CD4-positive, alpha-beta T cell treated with Interleukin-4 for 1 hour (primary cell): ENCODE measurements at regions not wholly inside any gene's neighbourhood (a gene's known extent, or its start where the extent isn't known, plus 50 kb on each side); places are given as distances from the start of the nearest gene placed in this dataset.
"Not testable (repeated sequence)": the region's sequence is repeated elsewhere in the genome, so short reads cannot be mapped to it uniquely, and the experiment has no call there.

Experiments used
- DNase-seq, 2 donors: peaks; one replicate each; pipeline ENCODE4 v3.0.0-alpha.2; 2020 to 2022

DNA sequence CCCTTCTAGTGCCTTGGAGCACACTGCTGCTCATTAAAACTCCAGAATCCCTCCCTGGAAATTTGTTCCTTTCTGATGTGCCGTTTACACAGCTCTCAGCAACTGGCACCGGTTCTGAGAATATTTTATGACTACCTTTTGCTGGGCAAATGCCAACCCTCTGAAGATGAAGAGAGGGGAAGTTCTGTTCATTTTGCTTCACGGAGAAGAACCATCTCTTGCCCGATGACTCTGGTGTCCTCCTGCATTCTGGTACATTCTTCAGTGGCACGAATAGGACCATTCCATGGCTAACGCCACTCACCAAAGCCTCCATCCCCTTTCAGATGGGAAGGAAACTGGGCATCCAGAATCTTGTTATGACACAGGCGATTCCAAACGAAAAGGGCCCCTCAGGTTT is 96.2 kb upstream of the SIM2 start:
- no peak for DNase-seq

DNA sequence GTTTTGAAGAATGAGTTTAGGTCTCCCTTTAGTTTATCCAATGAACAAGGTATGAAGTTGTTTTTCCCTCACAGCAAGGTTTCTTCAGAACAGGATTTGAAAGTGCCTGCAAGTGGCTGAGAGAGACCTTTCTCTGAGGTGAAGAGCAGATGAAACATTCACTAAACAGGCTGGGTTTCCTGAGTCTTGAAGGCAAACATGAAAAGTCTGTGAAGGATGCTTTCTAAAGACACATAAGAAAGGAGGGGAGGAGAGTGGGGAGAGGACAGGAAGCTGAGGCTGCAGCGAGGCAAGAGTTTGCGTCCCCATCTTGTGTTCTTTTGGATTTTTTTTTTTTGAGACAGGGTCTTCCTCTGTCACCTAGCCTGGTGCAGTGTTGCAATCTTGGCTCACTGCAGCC is 95.7 kb upstream of the SIM2 start:
- peak; percentile 16 to 27 for DNase-seq

DNA sequence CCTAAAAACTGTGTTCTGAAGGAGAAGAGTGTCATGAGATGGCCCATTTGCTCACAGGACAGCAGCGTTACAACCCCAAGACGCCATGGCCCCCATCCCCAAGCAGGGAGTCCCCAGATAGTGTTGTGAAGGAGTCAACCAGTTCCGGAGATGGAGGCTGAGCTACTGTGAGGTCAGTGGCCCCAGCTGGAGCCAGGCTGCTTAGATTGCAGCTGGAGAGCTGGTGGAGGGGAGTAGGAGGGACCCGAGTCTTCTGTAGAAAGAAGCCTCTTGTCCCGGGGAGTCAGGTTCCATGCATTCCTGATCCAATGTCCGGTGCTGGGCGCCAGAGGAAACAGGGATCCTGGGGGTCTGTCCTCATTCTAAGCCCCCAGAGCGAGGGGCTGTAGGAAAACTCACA is 93.5 kb upstream of the SIM2 start:
- no peak for DNase-seq

DNA sequence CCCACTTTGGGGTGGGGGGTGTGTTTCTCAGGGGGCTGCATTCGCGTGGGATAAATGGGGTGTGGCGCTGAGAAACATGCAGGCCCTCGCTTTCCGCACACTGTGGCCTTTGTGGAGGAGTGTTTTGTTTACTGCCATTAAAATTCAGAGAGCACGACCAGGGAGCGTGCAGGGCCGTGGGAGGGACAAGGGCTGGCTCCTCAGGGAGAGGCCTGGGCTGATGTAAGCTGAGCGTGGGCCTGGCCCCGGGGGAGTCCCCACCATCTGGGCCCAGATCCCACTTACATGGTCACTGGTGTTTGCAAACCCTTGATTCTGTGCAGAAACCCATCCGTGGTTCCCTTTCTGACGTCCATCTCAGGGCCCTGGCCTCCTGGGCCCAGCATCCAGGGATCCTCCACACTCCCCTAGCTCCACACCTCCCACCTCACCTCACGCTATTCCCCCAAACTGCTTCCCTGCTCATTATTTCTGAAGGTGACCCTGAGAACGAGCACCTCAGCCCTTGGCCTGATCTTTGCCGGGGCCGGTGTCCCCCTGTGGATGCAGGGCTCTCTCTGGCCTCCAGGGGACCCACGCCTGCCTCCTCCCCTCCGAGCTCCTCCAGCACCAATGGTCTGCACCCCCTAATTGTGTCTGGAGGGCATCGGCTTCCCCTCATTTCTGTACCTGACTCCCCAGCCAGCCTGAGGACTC is 92.5 kb upstream of the SIM2 start:
- no peak for DNase-seq

DNA sequence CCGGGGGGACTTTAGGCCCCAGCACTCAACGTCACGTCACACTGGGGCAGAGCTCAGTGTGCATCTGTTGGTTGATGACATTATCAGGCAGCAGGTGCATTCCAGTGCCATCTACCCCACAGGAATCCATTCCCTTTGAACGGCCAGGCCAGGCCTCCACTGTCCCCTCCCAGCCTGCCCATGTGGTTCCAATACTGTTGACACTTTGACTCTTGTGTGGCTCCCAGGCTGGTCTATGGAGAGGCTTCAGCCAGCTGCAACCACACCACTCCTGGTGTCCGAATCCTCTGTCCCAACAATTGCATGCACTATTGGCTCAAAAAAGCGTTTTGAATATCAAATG is 92.0 kb upstream of the SIM2 start:
- no peak for DNase-seq

DNA sequence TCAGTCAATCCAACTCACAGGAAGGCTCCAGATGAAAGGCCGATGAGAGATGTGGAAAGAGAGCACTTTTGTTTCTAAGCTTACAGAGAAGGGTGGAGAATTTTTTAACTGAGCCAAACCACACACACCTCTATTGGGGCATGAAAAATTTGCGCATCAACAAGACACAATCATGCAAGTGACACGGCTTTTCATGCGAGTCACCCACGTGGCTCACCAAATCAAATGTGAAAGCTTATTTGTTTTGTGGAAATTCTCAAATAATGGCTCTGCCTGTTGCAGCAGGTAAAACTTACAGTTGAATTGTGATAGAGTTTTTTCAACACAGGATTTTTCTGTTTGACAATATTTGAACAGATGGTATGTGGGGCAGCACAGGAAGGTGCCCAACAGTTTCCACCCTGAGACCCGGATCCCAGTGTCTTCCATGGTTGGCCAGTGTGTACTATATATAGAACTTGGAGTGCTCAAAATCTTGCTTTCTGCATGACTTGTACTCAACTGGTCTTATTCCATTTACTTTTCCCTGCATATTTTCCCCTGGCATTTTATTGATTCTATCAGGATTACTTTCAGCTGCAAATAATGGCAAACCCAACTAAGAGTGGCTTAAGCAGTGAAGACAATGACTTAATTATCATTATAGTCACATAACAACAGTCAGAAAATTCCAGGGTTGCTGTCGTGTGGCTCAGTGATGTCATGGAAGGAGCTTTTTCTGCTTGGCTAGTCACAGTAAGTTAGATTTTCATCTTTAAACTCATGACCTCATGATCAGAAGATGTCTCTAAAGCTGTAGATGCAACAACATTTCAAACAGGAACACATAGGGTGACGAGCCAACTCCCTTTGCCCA is 90.6 kb upstream of the SIM2 start:
- no peak for DNase-seq

DNA sequence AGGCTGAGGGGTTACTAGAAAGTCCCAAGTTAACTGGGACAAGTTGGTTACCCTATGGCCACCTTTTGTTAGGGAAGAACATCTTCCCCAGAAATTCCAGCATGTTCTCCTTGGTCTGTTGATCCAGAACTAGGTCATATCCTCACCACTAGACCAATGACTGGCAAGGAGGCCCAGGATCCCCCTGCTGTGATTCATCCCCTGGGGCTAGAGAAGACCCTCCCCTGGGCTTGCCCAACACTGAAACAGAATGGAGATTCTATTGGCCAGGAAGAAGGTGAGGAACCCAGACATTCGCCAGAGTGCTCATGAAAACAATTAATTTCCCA is 90.1 kb upstream of the SIM2 start:
- no peak for DNase-seq

DNA sequence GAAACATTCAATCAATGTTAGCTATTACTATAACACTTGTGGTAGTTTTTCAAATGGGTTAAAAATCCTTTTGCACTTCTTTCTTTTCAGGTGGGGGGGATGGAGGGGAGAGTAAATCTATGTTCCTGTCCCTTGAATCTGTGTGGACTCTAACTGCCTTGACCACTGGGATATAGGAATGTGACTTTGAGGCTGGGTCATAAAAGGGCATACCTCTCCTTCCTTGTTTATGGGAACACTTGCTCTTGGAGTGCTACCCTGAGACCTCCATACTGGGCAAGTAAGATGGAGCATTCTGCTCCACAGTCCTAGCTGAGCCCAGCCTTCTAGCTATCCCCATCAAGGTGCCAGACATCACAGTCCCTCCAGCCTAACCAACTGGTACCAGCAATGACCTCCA is 89.3 kb upstream of the SIM2 start:
- DNase-seq = no peak

DNA sequence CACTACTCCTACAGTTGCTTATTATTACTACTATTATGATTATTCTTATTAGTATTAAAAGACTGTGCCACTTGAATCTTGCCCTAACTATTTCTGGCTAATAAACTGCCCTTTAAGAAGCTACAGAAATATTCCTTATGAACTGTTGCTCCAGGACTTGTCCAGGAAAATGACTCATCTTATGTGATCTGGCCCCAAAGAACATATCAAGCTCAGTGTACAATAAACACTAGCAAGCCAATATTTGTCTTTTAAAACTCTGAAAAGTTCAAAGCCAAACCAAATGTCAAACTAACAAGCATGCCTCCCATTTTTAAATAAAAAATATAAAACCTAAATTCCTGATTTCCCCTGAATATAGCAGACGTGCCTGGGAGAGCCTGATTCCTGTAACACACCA is 88.7 kb upstream of the SIM2 start:
- DNase-seq = no peak

DNA sequence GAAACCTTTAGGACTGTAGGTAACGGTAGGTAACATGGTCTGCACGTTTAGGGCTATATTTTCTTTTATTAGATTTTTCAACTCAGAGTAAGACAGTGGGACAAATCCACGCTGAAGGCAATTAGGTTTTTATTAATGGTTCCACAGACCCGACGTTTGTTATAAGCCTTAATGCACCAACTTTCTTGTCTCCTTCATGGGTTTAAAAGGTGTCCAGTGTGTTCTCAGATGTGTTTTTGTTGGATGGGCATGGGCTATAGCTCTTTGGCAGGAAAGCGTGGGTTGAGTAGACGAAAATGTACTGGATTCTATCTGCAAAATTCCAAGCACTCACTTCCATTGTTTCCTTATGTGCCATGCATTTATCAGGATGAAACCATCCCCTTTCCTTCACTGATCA is 88.0 kb upstream of the SIM2 start:
- no peak for DNase-seq

DNA sequence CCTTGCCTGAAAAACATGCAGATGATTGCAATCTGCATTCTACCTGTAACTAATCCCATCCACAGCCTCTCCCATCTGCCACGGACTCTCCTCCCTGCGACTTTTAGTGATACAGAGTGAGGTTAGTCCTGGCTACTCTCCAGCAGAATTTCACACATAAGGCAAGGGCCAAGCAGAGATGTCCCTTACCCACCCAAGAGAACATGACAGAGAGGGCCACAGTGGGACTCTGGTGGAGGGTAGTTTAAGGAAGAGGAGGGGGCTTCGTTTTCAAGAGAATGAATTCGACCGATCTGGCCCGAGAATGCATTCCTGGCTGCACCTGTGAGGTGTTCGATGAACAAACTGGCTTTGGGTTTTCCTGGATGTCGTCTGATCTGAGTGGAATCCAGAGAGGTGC is 87.5 kb upstream of the SIM2 start:
- DNase-seq = no peak

DNA sequence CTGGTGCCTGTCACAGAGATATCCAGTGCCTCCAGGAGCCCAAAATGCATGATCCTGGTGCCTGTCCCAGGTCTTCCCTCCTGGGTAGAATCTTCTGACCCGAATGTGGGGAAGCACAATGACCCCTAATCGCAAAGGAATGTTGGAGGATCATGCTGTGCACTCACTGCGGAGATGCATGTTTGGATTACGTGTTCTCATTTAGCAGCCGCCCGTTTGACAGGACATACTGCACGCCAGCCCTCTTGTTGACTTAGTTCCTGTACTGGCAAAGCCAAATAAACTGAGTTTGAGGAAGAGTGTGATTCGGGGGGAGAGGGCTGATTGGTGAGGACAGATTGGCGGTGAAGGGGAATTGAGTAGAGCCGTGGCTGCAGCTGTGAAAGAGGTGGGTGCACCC is 85.9 kb upstream of the SIM2 start:
- no peak for DNase-seq

DNA sequence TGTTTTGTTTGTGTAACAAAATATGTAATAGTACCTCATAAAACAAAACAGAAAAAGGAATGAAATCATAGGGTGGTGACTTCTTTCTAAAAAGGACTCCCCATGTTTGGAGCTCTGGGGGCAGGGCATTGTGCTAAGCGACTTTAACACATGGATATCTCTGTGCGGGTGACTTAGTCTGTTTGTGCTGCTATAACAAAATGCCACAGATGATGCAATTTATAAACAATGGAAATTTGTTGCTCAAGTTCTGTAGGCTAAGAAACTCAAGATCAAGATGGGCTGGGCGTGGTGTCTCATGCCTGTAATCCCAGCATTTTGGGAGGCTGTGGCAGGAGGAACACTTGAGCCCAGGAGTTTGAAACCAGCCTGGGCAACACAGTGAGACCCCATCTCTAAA is 85.4 kb upstream of the SIM2 start:
- DNase-seq = no peak

DNA sequence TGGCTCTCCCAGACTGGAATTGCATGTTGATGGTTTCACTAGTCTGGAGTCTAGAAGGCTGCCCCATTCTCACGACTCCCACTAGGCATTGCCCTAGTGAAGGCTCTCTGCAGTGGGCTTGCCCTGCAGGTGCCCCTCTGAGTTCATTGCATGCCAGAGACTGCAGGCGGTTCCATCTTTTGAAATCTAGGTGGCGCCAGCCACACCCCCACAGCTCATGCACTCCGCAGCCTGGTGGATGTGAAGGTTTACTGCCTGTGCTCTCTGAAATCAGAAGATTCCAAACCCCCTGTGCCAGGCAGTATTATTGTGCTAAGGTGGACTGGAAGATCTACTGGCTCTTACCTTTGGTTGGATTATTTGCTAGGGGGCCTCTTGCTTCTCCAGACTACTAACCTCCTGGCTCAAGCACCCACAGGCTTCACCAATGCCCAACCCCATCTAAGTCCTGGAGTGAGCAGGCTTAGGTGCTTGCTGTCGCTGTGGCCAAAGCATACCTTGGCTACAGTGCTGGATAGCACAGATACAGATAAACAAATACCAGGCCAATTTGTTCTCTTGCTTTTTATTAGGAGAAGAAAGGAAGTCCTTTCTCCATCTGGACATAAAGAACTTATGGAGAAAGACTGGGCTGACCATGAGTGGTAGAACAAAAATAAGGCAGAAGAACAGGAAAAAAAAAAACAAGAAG is 83.5 kb upstream of the SIM2 start:
- no peak for DNase-seq

DNA sequence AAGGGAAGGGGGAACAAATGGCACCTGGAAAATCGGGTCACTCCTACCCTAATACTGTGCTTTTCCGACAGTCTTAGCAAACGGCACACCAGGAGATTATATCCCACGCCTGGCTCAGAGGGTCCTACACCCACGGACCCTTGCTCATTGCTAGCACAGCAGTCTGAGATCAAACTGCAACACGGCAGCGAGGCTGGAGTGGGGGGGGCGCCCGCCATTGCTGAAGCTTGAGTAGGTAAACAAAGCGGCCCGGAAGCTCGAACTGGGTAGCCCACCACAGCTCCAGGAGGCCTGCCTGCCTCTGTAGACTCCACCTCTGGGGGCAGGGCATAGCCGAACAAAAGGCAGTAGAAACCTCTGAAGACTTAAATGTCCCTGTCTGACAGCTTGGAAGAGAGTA is 82.1 kb upstream of the SIM2 start:
- DNase-seq = not testable (repeated sequence)

DNA sequence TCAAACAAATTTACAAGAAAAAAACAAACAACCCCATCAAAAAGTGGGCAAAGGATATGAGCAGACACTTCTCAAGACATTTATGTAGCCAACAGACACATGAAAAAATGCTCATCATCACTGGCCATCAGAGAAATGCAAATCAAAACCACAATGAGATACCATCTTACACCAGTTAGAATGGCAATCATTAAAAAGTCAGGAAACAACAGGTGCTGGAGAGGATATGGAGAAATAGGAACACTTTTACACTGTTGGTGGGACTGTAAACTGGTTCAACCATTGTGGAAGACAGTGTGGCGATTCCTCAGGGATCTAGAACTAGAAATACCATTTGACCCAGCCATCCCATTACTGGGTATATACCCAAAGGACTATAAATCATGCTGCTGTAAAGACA is 77.1 kb upstream of the SIM2 start:
- not testable (repeated sequence) for DNase-seq

DNA sequence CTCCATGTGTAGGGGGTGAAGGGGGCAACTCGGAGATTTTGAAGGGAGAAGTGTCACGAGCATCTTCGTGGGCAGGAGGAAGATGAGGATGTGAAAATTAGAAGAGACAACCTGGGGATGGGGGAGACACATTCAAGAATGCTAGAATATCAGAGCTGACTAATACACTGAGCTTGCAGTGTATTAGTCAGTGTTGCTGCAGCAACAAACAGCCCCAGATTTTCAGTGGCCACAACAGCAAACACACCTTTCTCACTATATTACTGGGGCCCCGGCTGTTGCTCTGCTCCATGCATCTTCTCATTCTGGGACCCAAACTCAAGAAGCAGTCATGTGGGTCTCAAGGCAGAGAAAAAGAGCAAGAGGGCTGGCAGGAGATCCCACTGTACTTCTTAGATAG is 74.8 kb upstream of the SIM2 start:
- no peak for DNase-seq

DNA sequence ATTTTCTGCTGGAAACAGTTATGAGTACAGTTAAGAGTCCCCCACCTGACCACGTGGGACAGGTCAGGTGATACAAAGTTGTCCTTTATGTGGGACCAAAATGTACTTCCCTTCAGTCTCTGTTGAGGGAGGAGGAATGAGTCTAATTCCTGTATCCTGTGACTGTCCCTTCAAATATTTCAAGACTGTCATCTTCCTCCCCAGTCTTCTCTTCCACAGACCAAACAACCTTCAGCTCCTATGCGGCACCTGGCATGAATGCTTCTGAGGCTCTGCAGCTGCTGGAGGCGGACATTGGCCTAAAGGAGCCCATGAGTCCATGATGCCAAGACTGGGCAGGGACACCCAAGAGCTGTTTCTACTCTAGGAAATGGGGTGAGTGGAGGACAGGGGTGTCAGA is 72.1 kb upstream of the SIM2 start:
- DNase-seq = no peak

DNA sequence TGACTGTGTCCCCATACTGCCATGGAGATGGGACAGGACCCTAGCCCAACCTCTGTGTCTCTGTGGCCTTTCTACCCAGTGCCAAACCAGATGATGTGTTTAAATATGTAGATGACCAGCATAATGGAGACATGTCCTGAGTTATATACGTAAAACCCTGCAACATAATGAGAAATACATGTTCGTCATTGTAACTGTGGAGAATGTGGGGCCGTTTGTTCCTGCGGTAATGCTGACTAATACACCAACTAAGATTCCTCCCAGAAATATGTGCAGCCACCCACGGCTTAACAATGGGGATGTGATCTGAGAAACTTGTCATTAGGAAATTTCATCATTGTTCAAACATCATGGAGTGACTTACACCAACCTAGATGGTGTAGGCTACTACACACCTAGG is 71.7 kb upstream of the SIM2 start:
- no peak for DNase-seq

DNA sequence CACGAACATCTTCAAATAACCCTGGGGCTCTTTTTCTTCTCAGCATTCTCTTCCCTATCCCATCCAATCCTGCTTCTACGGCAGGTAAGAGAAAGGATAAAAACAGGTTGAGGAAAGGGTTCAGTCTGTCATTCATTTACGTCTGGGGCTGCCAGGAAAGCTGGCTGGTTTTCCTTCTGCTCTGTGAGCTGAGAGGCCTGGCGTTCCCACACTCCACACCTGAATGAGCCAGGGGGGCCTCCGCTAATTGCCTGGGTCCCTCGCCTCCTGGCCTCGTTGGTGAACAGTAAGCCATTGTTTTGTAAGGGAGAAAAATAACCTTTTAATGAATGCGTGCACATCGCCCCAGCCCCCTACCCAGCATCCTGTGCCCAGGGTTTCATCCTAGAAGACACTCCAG is 70.8 kb upstream of the SIM2 start:
- DNase-seq = no peak

DNA sequence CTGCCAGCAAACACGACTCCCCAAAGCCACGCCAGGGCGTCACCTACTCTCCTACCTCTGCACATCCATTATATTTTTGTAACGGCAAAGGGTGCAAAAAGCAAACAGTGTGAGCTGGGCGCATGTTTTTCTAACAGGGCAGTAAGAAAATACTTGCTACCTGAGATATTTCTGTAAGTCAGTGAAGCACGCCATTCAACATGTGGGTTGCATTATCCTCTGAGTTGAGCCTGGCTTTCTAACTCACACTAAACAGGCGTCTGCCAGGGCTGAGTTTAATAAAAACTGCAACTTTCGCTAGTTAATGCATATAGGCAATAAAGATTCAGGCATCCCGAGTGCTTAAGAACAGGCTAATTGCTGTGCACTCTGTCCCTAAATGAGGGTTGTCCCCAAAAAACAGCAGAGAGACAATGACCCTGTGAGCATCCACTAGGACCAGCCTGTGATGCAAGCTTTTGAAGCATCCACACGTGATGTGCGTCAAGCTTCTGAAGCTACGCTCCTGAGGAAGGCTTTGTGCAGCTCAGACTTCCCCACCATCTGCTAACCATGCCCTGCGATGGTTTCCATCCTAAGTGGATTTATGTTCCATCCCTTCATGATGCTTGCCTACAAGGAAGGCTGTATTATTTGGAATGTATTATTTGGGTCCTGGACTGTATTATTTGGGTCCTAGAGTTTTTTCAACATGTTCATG is 70.0 kb upstream of the SIM2 start:
- DNase-seq = no peak

DNA sequence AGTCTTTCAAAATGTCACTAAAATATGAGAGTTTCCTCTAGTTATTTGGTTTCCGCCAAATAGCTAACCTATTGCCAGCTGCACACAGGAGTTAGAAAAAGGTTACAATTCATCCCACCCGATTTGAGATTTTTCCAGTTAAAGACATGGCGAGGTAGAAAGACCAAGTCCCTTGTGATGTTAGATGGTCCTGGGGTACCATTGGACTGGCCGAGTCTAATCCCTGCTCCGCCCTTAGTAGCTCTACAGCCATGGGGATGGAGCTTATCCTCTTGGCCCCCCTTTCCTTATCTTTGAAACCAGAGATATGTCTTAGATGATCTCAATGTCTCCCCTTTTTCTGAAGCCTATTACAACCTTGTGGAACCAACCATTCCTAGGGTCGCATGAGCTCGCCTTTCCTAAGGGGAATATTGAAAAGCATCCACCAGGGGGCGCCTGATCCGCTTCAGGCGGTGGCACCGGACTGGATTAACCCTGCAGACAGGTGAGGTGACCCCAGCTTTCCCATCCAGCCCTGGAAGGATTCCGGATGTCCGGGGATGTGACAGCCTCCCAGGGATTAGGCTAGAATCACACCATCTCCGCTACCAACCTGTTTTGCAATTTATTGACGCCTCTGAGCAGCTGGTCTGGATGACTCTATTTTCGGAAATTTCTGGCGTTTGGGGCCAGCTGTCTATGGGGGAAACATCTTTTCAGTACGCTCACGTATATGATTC is 68.3 kb upstream of the SIM2 start:
- DNase-seq = peak; percentile 25 to 44

DNA sequence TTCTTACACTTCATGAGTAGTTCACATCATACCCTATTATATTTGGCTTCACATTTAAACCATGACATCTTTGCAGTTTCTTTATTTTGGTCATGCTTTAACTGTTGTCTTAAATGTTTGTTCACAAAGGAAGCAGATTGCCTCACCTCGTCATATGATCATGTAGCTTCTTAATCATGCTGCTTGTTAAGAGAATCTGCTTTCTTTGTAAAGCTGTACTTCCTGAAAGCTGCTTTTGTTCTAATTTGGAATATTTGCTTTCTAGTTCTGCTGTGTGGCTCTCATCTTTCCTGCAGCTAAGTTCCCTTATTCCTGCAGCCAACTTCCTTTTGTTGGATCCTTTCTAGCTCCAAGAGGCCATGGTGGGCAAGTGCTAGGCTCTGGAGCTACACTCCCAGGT is 62.9 kb upstream of the SIM2 start:
- DNase-seq = no peak
